Suppressor macrophage (primary cell): ENCODE measurements at regions not wholly inside any gene's neighbourhood (a gene's known extent, or its start where the extent isn't known, plus 50 kb on each side); places are given as distances from the start of the nearest gene placed in this dataset.
"Not testable (repeated sequence)": the region's sequence is repeated elsewhere in the genome, so short reads cannot be mapped to it uniquely, and the experiment has no call there.

Source experiments
- DNase-seq, 4 experiments: peaks; one replicate each; pipeline ENCODE4 v3.0.0-alpha.2; 2020 to 2022

- DNase-seq: no peak
These were observed 835.3 kb upstream of the EEF2KMT start for GRCh38 chr16:5932906-5933305.

DNA sequence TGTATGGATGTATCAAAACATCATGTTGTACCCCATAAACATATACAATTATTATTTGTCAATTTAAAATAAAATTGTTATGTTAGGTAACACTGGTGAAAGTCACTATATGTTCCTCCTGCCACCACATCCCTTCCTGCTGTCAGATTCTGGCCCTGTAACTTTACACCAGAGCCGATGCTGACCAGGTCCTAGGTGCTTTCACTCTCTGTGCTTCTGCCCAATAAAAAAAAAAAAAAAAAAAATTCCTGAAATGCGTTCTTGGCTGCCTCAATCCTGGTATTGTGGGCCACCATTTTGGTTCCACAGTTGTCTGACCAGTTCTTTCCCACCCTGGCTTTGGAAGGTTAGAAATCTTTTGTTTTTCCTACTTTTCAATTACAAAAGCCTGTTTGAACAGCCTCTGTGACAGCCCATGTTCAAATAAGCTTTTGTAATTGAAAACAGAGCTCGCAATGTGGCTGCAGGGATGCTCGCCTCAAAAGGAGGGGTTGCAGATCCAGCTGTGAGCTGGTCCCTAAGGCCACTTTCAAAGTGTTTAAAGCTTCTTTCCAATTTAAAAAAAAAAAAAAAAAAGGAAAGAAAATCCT, 831.0 kb upstream of the EEF2KMT start:
- DNase-seq: no peak

DNA sequence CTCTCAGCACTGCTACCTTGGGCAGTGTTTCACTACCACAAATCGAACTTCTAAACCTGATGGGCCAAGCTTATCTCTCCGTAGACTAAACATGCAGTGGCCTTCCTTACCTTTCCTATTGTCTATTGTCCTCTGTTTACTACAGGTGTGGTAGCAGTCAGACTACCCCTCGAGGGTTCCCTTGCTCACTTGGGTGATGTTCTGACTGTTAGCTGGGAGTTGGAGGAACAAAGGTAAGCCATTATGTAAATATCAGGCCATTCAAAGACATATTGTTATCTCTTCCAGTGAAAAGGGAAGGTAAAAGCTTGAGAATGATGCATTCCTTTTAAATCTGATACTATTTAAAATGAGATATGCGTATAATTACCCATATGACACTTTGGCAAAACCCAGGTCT, 828.3 kb upstream of the EEF2KMT start:
- DNase-seq: no peak

- DNase-seq: no peak
These were observed 825.1 kb upstream of the EEF2KMT start for GRCh38 chr16:5922686-5923085.

GRCh38 chr16:5918567-5919130, 821.1 kb upstream of the EEF2KMT start:
- DNase-seq: no peak

DNA sequence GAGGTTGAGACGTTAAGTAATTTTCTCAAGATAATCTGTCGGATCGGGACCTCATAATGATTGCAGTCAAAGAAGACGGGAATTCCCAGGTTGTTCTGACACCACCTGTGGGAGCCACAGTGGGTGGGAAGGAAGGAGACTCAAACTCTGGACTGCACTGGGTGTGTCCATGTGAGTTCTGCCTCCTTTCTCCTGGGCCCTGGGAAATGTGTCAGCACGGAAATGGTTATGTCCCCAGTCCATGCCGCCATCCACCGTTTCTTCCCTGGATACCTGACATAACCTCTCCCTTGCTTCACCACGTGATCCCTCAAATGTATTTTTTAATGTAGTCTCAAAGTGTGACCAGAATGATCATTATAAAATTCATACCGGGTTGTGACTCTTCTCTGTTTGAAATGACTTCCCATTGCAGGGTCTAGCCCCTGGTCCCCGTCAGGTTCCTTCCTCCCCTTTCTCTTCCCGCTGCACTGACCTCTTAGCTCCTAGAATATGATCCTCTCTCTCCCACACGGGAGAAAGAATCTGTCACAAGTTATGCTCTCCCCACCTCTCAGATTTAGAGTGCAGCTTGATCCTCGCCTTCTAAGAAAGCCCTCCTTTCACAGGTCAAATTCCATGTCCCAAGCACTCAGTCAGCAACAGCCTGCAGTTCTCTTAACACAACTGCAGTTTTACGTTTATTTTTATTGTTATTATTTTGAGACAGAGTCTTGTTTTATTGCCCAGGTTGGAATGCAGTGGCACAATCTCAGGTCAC, 820.0 kb upstream of the EEF2KMT start:
- no peak for DNase-seq

DNA sequence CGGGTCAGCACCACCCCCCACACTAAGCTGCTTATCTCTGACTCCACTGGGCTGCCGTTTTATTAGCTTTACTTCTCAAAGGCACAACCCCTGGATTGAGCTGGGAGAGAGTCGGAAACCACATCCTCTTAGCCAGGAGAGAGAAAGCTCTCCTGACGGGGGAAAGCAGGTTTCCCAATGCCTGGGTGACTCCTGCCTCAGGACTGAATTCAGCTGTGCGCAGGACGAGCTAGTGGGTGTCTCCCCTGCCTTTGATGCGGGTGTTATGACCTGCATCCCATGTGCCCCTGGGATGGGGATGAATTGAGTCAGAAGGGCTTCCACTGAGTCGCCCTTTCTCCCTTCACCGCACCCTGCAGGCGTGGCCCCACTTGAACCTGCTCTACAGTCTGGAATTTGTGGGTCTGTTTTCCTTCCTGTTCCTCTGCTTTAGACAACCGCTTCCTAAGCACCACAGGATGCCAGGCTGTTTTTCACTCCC, 819.2 kb upstream of the EEF2KMT start:
- DNase-seq: no peak

DNA sequence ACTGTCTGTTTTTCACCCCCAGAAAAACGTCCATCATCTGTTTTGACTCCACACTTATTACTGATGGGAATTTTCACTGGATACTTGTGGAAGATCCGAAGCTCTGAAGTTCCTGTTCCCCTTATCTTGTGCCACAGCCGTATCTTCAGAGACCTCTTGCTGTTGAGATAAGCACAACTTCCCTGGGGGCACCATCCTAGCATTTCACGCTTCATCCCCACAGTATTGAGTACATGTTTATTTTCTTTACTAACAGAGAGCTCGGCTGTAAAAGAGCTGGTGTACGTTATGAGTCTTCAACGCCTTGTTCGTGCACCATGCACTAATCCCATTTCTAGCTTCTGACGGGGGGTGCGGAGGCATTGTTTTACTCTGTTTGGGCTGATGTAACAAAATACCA, 813.6 kb upstream of the EEF2KMT start:
- DNase-seq: no peak

DNA sequence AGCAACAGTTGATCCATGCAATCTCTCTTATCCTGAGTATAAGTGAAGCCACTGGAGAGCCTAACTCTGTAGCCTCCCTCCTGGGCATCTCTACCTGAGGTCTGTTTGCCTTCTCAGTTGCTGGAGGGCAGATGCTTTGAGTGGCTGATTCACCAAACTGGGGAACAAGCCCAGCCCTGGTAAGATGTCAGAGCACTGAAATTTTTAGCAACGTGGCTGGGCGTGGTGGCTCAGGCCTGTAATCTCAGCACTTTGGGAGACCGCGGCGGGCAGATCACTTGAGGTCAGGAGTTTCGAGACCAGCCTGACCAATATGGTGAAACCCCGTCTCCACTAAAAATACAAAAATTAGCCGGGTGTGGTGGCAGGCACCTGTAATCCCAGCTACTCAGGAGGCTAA, 812.0 kb upstream of the EEF2KMT start:
- not testable (repeated sequence) for DNase-seq

DNA sequence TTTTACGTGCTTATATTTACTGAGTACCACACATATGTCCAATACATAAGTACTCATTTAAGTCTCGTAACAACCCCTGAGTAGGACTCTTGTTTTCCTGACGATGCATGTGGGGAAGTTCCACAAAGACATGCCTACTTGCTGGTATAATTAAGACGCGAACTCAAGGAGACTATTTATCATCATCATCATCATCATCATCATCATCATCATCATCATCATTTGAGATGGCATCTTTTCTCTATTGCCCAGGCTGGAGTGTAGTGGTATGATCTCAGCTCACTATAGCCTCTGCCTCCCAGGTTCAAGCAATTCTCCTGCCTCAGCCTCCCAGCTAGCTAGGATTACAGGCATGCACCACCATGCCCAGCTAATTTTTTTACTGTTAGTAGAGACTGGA, 809.9 kb upstream of the EEF2KMT start:
- no peak for DNase-seq

GRCh38 chr16:5906351-5906750, 808.8 kb upstream of the EEF2KMT start:
- no peak for DNase-seq

GRCh38 chr16:5905935-5906334, 808.3 kb upstream of the EEF2KMT start:
- no peak for DNase-seq

DNA sequence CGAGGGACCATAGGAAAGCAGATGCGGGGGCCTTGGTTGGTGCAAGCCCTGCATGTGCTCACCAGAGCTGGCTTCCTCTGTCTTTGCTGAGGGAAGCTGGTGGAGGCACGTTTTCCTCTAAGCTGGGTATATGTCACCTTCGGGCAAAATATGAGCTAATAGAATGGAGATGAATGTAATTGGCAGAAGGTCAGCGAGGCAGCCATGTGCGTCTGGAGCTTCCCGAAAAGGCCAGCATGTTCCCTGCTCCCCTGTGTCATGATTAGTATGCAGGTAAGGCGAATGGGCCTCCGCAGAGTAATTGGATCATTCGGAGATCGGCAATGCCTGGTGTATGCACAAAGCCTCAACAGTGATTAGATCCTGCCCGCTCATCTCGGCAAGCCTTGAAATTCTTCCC, 806.2 kb upstream of the EEF2KMT start:
- DNase-seq: no peak

- no peak for DNase-seq
These were observed 805.6 kb upstream of the EEF2KMT start for GRCh38 chr16:5903153-5903552.

DNA sequence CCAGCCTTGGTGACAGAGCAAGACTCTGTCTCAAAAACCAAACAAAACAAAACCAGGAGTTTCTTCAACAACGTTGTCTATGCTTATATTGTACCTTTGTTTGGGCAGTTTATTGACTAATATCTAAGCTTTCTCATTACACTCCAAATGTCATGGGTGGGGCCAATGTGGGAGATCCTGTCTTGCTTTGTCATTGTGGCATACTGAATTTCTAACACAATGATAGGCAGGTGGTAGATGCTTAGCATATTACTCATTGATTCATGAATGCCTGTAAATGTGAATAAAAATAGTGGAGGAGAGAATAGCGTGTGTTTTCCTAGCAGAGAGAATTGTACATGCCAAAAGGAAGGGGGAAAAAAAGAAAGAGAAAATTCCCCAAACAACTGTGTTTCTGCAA, 802.5 kb upstream of the EEF2KMT start:
- no peak for DNase-seq

- DNase-seq: no peak
These were observed 798.4 kb upstream of the EEF2KMT start for GRCh38 chr16:5895976-5896375.

DNA sequence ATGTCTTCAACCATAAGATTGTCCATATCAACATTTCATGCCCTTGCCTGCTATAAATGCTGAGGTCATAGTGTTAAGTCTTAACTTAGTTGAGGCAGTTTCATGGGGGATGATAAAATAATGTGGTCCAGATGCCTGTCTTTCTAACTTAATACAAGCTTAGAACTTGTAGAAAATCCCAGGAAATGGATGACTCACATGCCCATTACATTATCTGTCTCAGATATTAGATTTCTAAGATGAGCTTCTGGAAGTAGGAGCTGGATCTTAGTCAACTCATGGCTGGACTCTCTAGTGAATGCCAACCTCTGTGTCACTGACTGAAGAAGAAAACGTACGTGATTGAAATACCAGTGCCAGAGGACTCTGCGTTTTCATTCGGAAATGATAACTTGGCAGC, 797.5 kb upstream of the EEF2KMT start:
- DNase-seq: no peak

GRCh38 chr16:5891296-5891695, 793.7 kb upstream of the EEF2KMT start:
- DNase-seq: no peak

DNA sequence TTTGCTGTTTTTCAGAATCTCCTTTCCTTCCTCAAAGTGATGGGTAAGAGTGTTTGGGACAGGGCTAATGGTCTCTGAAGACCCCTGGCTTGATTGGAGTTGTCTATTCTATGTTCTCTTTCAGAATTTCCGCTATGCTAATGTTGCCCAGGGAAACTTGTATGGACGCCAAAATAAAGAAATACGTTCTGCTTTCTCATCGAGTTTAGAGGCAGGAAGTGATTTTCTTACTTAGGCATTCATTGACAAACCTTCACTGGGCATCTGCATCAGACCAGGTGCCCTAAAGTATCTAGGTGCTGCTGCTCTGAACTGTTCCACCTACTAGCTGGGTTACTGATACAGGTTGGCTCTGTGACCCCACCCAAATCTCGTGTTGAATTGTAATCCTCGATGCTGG, 787.9 kb upstream of the EEF2KMT start:
- DNase-seq: no peak

GRCh38 chr16:5884996-5885395, 787.4 kb upstream of the EEF2KMT start:
- no peak for DNase-seq

GRCh38 chr16:5884339-5884738, 786.7 kb upstream of the EEF2KMT start:
- DNase-seq: no peak

GRCh38 chr16:5882087-5882640, 784.6 kb upstream of the EEF2KMT start:
- no peak for DNase-seq

DNA sequence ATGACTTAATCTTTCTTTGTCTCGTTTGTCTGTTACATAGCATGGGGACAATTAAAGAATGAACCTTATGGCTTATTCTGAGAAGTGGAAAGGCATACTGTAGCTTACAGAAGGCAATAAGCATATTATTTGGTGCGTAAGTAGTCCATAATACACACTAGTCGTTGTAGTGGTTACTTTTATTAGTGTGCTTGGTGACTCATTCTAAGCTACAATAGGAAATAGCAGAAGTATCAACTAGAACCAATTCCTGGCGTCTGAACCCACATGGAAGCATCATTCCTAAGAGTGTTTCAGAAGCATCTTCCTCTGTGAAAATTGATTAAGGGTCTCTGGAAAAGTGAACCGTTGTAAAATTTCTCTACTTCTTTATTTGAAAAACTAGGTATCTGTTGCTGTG, 777.8 kb upstream of the EEF2KMT start:
- DNase-seq: no peak

DNA sequence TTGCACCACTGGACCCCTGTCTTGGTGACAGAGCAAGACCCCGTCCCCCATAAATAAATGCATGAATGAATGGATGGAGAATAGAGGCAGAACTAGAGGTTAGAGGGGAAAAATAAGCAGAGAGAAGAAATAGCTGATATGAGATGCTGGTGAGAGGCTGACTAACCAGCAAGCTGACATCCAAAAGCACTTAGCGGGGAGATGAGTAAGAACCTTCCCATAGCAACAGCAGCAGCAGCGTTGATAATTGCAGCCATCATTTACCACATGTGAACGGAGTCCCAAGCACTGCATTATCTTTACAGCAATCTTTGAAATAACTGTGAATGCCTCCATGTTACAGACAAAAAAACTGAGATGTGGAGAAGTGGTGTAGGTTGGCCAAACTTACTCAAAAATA, 777.3 kb upstream of the EEF2KMT start:
- DNase-seq: no peak
